H1 (cell line): ENCODE measurements at regions not wholly inside any gene's neighbourhood (a gene's known extent, or its start where the extent isn't known, plus 50 kb on each side); places are given as distances from the start of the nearest gene placed in this dataset.

Experiments used
- ASH2L ChIP-seq: fragments of 200-600, 300-600 bp; sonication (generic); IDR thresholded peaks from one replicate; pipeline ENCODE4 v1.7.1; 2017; ENCODE audit warnings: low read length
- GABPA ChIP-seq: IDR thresholded peaks from 2 replicates; pipeline ENCODE4 v1.6.1; 2011; ENCODE audit warnings: mild to moderate bottlenecking, low read length, moderate library complexity, borderline replicate concordance; ENCODE audit not compliant: insufficient read depth
- POLR2AphosphoS5 ChIP-seq: IDR thresholded peaks from 2 replicates; pipeline ENCODE4 v1.6.1; 2011; ENCODE audit warnings: low read depth, low read length
- RNF2 ChIP-seq: fragments of 200-900, 300-1000 bp; sonication (generic); IDR thresholded peaks from 2 replicates; pipeline ENCODE4 v1.7.1; 2016; ENCODE audit warnings: borderline replicate concordance, low read depth, mild to moderate bottlenecking, antibody characterized with exemption, low read length; ENCODE audit not compliant: poor library complexity, severe bottlenecking; ENCODE audit errors: missing control alignments
- TF ChIP-seq, protein P1 (sequence below): fragments of 300-600 bp; sonication (generic); IDR thresholded peaks from 2 replicates; pipeline ENCODE4 v1.7.1; 2012; ENCODE audit warnings: low read length, moderate library complexity, mild to moderate bottlenecking, inconsistent platforms; ENCODE audit not compliant: insufficient replicate concordance
- TF ChIP-seq, protein P2 (sequence below): IDR thresholded peaks from 2 replicates; pipeline ENCODE4 v1.6.1; 2012; ENCODE audit warnings: inconsistent platforms

DNA sequence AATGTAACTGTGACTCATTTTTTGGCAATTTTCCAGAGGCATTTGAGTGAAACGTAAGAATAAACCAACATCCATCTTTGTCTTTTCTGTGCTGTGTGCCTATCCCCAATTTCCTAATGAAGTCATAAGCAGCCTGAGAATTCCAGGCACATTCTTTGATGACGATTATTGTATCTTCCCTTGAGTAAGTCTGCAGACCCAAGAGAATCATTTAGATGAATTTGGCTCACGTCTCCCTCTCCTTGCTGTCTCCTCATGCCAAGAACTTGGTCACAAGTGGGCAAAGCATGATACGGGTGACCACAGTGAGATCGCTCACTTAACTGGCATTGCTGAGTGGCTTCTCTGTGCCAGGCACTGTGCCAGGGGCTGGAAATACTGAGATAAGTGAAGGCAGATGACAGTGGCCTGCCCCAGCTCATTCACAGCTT is 384.5 kb upstream of the IL12A start (continued):
- TF ChIP-seq, protein P1, sequence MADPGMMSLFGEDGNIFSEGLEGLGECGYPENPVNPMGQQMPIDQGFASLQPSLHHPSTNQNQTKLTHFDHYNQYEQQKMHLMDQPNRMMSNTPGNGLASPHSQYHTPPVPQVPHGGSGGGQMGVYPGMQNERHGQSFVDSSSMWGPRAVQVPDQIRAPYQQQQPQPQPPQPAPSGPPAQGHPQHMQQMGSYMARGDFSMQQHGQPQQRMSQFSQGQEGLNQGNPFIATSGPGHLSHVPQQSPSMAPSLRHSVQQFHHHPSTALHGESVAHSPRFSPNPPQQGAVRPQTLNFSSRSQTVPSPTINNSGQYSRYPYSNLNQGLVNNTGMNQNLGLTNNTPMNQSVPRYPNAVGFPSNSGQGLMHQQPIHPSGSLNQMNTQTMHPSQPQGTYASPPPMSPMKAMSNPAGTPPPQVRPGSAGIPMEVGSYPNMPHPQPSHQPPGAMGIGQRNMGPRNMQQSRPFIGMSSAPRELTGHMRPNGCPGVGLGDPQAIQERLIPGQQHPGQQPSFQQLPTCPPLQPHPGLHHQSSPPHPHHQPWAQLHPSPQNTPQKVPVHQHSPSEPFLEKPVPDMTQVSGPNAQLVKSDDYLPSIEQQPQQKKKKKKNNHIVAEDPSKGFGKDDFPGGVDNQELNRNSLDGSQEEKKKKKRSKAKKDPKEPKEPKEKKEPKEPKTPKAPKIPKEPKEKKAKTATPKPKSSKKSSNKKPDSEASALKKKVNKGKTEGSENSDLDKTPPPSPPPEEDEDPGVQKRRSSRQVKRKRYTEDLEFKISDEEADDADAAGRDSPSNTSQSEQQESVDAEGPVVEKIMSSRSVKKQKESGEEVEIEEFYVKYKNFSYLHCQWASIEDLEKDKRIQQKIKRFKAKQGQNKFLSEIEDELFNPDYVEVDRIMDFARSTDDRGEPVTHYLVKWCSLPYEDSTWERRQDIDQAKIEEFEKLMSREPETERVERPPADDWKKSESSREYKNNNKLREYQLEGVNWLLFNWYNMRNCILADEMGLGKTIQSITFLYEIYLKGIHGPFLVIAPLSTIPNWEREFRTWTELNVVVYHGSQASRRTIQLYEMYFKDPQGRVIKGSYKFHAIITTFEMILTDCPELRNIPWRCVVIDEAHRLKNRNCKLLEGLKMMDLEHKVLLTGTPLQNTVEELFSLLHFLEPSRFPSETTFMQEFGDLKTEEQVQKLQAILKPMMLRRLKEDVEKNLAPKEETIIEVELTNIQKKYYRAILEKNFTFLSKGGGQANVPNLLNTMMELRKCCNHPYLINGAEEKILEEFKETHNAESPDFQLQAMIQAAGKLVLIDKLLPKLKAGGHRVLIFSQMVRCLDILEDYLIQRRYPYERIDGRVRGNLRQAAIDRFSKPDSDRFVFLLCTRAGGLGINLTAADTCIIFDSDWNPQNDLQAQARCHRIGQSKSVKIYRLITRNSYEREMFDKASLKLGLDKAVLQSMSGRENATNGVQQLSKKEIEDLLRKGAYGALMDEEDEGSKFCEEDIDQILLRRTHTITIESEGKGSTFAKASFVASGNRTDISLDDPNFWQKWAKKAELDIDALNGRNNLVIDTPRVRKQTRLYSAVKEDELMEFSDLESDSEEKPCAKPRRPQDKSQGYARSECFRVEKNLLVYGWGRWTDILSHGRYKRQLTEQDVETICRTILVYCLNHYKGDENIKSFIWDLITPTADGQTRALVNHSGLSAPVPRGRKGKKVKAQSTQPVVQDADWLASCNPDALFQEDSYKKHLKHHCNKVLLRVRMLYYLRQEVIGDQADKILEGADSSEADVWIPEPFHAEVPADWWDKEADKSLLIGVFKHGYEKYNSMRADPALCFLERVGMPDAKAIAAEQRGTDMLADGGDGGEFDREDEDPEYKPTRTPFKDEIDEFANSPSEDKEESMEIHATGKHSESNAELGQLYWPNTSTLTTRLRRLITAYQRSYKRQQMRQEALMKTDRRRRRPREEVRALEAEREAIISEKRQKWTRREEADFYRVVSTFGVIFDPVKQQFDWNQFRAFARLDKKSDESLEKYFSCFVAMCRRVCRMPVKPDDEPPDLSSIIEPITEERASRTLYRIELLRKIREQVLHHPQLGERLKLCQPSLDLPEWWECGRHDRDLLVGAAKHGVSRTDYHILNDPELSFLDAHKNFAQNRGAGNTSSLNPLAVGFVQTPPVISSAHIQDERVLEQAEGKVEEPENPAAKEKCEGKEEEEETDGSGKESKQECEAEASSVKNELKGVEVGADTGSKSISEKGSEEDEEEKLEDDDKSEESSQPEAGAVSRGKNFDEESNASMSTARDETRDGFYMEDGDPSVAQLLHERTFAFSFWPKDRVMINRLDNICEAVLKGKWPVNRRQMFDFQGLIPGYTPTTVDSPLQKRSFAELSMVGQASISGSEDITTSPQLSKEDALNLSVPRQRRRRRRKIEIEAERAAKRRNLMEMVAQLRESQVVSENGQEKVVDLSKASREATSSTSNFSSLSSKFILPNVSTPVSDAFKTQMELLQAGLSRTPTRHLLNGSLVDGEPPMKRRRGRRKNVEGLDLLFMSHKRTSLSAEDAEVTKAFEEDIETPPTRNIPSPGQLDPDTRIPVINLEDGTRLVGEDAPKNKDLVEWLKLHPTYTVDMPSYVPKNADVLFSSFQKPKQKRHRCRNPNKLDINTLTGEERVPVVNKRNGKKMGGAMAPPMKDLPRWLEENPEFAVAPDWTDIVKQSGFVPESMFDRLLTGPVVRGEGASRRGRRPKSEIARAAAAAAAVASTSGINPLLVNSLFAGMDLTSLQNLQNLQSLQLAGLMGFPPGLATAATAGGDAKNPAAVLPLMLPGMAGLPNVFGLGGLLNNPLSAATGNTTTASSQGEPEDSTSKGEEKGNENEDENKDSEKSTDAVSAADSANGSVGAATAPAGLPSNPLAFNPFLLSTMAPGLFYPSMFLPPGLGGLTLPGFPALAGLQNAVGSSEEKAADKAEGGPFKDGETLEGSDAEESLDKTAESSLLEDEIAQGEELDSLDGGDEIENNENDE = no peak
- no peak for TF ChIP-seq ASH2L
- no peak for TF ChIP-seq GABPA
- TF ChIP-seq RNF2 = no peak
- TF ChIP-seq POLR2AphosphoS5 = no peak
- TF ChIP-seq, protein P2, sequence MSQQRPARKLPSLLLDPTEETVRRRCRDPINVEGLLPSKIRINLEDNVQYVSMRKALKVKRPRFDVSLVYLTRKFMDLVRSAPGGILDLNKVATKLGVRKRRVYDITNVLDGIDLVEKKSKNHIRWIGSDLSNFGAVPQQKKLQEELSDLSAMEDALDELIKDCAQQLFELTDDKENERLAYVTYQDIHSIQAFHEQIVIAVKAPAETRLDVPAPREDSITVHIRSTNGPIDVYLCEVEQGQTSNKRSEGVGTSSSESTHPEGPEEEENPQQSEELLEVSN = no peak
